GM12891 (cell line): ENCODE measurements at regions not wholly inside any gene's neighbourhood (a gene's known extent, or its start where the extent isn't known, plus 50 kb on each side); places are given as distances from the start of the nearest gene placed in this dataset.

ENCODE experiments used
- DNase-seq: peaks from one replicate; pipeline ENCODE4 v3.0.0; 2011; ENCODE audit warnings: low spot score; ENCODE audit not compliant: insufficient read length
- FAIRE-seq: peaks from 2 replicates; lab custom pipeline; 2011; peaks lifted over from hg19 to GRCh38; lab: Jason Lieb, UNC
- PAX5 ChIP-seq: IDR thresholded peaks from 2 replicates; pipeline ENCODE4 v1.6.1; 2011; ENCODE audit warnings: low read length, moderate library complexity, mild to moderate bottlenecking; ENCODE audit not compliant: insufficient read depth, severe bottlenecking
- POLR2A ChIP-seq: IDR thresholded peaks from 2 replicates; pipeline ENCODE4 v1.6.1; 2011; ENCODE audit warnings: low read depth, low read length, control low read depth
- POLR2AphosphoS5 ChIP-seq: IDR thresholded peaks from 2 replicates; pipeline ENCODE4 v1.6.1; 2011; ENCODE audit warnings: low read depth, low read length, control low read depth
- POU2F2 ChIP-seq: IDR thresholded peaks from 2 replicates; pipeline ENCODE4 v1.6.1; 2011; ENCODE audit warnings: low read depth, mild to moderate bottlenecking, control low read depth, low read length, moderate library complexity
- SPI1 ChIP-seq: IDR thresholded peaks from 2 replicates; pipeline ENCODE4 v1.6.1; 2011; ENCODE audit warnings: low read depth, low read length, control low read depth
- TAF1 ChIP-seq: IDR thresholded peaks from 2 replicates; pipeline ENCODE4 v1.6.1; 2011; ENCODE audit warnings: low read depth, low read length, control low read depth

DNA sequence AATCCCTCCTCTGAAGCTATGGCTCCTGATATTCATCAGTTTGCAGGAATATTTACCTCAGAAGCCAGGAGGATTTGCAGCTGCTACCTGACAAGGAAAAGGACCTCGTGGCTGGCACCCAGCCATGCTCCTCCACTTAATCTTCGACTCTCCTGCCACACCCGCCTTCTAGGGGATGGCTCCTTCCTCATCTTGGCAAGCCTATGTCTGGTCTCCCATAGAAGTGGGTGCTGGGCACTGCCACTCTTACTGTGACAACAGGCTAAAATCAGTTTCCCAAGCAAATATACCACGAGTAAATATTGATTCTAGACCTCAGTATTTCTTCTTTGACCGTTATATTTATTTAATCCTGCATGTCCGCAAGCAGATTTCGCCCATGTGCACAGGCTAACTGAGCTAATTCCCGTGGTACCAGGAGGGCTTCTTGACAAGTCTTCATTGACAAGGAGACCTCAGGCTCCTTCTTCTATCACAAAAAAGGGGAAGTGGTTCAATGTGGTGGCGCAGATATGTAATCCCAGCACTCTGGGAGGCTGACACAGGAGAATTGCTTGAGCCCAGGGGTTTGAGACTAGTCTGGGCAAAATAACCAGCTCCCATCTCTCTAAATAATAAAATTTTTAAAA, 52.6 kb upstream of the DCTD start:
- FAIRE-seq (no peak), DNase-seq (no peak)
- no peak for TF ChIP-seq PAX5
- TF ChIP-seq SPI1: peak; percentile 96
- TF ChIP-seq TAF1: no peak
- no peak for TF ChIP-seq POLR2A

DNA sequence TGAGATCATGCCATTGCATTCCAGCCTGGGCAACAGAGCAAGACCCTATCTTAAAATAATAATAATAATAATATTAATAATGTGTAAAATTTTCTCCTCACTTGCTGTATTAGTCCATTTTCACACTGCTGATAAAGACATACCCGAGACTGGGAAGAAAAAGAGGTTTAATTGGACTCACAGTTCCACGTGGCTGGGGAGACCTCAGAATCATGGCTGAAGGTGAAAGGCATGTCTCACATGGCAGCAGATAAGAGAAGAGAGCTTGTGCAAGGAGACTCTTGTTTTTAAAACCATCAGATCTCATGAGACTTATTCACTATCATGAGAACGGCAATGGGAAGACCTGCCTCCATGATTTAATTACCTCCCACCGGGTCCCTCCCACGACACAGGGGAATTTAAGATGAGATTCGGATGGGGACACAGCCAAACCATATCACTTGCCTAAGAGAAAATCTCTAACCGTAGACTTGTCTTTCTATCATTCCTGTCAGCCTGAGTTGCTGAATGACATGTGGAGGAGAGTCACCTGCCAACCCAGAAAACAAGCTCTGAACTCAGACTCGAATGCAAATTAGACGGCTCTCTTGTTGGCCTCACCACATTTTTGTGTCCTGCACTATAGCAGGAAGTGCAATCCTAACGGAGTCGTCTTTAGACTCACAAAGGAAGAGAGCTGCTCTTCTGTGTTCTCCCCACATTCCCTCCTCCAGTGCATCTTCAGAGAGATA, 51.9 kb upstream of the DCTD start:
- DNase-seq: no peak
- TF ChIP-seq TAF1: no peak
- no peak for TF ChIP-seq SPI1
- no peak for TF ChIP-seq POLR2A
- TF ChIP-seq POLR2AphosphoS5: no peak
- TF ChIP-seq PAX5: no peak
- TF ChIP-seq POU2F2: no peak
- FAIRE-seq: no peak

DNA sequence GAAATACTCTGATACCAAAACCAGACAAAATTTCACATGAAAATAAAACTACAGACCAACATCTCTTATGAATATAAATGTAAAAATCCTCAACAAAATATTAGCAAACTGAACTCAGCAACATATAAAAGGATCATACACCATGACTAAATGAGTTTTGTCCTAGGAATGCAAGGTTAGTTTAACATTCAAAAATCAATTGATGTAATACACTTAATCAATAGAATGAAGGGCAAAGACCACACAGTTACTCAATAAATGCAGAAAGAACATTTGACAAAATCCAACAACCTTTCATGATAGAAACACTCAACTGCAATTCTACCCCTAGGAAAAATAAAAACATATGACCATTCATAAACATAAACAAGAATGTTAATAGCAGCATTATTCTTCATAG, 50.2 kb upstream of the DCTD start:
- FAIRE-seq (no peak), DNase-seq (no peak)
- no peak for TF ChIP-seq POU2F2
- no peak for TF ChIP-seq PAX5
- no peak for TF ChIP-seq TAF1
